ENCODE measurements at regions not wholly inside any gene's neighbourhood (a gene's known extent, or its start where the extent isn't known, plus 50 kb on each side); places are given as distances from the start of the nearest gene placed in this dataset.
A peak's percentile ranks its signal among the peaks of the same experiment; 100 is the strongest.

DNA sequence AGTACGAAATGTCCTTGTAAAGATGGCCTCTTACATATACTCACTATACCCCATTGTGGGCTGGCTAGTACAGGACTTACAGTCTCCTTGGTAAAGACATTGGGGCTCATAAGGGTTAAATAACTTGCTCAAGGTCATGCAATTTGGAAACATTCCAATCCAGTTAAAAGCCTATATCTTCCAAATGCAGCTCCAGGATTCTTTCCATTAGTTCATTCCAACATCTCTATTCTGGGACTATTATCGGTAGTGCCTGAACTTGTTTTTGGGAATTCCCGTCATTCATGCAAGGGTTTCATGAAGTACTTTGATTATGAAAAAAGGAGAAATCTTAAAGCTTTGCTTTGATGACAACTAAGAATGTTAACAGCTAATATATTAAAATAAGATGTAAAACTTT lies 99.2 kb upstream of the SLC8A1 start:
- no CpG with 5 or more reads among the region's 3 CpGs for WGBS (ENCODE audit: extremely low coverage, insufficient coverage, insufficient read length)
- no peaks in the 10 kb centered on the region for H3K9me3 ChIP-seq (ENCODE audit: insufficient read depth, low read depth, low read length)
- H3K27me3 ChIP-seq (ENCODE audit: insufficient read depth, low read length) = no peaks in the 10 kb centered on the region

DNA sequence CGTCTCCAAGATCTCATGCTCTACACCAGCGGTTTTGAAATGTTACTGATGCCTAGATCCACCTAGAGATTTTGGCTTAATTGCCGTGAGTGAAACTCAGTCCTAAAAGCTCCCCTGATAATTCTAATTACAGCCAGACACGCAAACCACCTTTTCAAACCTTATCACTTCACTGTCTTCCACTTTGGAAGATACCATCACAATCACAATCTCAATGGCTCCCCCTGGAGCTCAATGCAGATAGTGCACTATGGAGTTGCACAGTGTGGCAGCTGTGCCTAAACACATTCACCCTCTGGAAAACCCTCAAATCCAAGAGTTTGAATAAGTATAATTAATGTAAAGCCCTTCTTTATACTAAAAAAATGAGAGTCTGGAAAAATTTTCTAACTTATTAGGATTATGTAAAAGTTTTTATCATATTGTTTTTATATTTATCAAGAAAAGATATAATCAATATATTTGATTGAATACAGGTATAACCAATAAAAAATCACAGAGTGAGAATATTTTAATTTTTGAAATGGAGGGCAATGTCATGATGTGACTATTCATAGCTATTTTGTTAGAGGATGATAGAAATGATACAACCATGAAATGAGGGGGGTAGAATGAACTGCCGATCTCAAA lies 102.9 kb upstream of the SLC8A1 start:
- Histone ChIP-seq H3K79me1 (ENCODE audit: low read length) (peaks cover 4% of the 10 kb centered on the region), H3K27ac (ENCODE audit: low read depth, low read length) (no peak overlapping the region), H3K14ac (ENCODE audit: low read length) (no peak overlapping the region), H3K4ac (ENCODE audit: low read depth, low read length) (no peak overlapping the region), H3K9ac (ENCODE audit: low read length) (no peak overlapping the region), H4K8ac (ENCODE audit: low read depth, low read length) (no peak overlapping the region), H4K91ac (ENCODE audit: low read depth, low read length) (no peak overlapping the region), H3K9me3 (ENCODE audit: insufficient read depth, low read depth, low read length) (no peaks in the 10 kb centered on the region), H2AK5ac (ENCODE audit: low read length) (no peak overlapping the region), H2BK5ac (ENCODE audit: low read depth, low read length, poor library complexity) (no peak overlapping the region), H2BK120ac (ENCODE audit: insufficient read depth, low read length, poor library complexity) (peak overlapping the region; percentile 5), H3K23ac (ENCODE audit: low read length) (no peak overlapping the region), H3K18ac (ENCODE audit: low read length) (no peak overlapping the region), H3K4me2 (ENCODE audit: low read length) (no peak overlapping the region), H3K27me3 (ENCODE audit: insufficient read depth, low read length) (no peaks in the 10 kb centered on the region), H2AFZ (ENCODE audit: insufficient read depth, low read length, poor library complexity) (no peak overlapping the region), H3K4me1 (ENCODE audit: control insufficient read depth in 1 of 2, insufficient read depth in 2 of 2, low read length in 2 of 2) (peaks cover 0 to 3% of the 10 kb centered on the region in 2 experiments), H3K36me3 (ENCODE audit: control insufficient read depth in 1 of 2, insufficient read depth in 2 of 2, low read length in 2 of 2) (no peaks in the 10 kb centered on the region), H3K79me2 (ENCODE audit: control insufficient read depth, insufficient read depth, low read length, poor library complexity) (no peaks in the 10 kb centered on the region), H2BK12ac (ENCODE audit: low read length) (no peak overlapping the region), H4K12ac (ENCODE audit: low read depth, low read length) (no peak overlapping the region), H3K4me3 (ENCODE audit: low read depth, low read length) (no peak overlapping the region)
- peak; percentile 74 to 92 for DNase-seq
- WGBS (ENCODE audit: extremely low coverage, insufficient coverage, insufficient read length) = no CpG with 5 or more reads among the region's 5 CpGs

More for the DNA sequence above, 99.2 kb upstream of the SLC8A1 start:
- Histone ChIP-seq H3K14ac (ENCODE audit: low read length) (no peak overlapping the region), H3K4me2 (ENCODE audit: low read length) (no peak overlapping the region), H3K4ac (ENCODE audit: low read depth, low read length) (no peak overlapping the region), H3K18ac (ENCODE audit: low read length) (no peak overlapping the region), H3K4me3 (ENCODE audit: low read depth, low read length) (no peak overlapping the region), H3K9ac (ENCODE audit: low read length) (no peak overlapping the region), H2AK5ac (ENCODE audit: low read length) (no peak overlapping the region), H2AFZ (ENCODE audit: insufficient read depth, low read length, poor library complexity) (no peak overlapping the region), H2BK12ac (ENCODE audit: low read length) (peak overlapping the region; percentile 96), H4K12ac (ENCODE audit: low read depth, low read length) (no peak overlapping the region), H3K27ac (ENCODE audit: low read depth, low read length) (peak overlapping the region; percentile 76), H2BK120ac (ENCODE audit: insufficient read depth, low read length, poor library complexity) (no peak overlapping the region), H4K8ac (ENCODE audit: low read depth, low read length) (peak overlapping the region; percentile 70), H3K23ac (ENCODE audit: low read length) (no peak overlapping the region), H3K79me1 (ENCODE audit: low read length) (peaks cover 4% of the 10 kb centered on the region), H2BK5ac (ENCODE audit: low read depth, low read length, poor library complexity) (peak overlapping the region; percentile 95), H3K4me1 (ENCODE audit: control insufficient read depth in 1 of 2, insufficient read depth in 2 of 2, low read length in 2 of 2) (peaks cover 0 to 3% of the 10 kb centered on the region in 2 experiments), H3K36me3 (ENCODE audit: control insufficient read depth in 1 of 2, insufficient read depth in 2 of 2, low read length in 2 of 2) (no peaks in the 10 kb centered on the region), H3K79me2 (ENCODE audit: control insufficient read depth, insufficient read depth, low read length, poor library complexity) (no peaks in the 10 kb centered on the region), H4K91ac (ENCODE audit: low read depth, low read length) (peak overlapping the region; percentile 89)
- DNase-seq = no peak

GRCh38 chr2:40556293-40556692 lies 104.4 kb upstream of the SLC8A1 start:
- no peaks in the 10 kb centered on the region for H3K27me3 ChIP-seq (ENCODE audit: insufficient read depth, low read length)
- no peak overlapping the region for H4K12ac ChIP-seq (ENCODE audit: low read depth, low read length)
- no peak overlapping the region for H2BK12ac ChIP-seq (ENCODE audit: low read length)
- no peak overlapping the region for H4K8ac ChIP-seq (ENCODE audit: low read depth, low read length)
- H3K18ac ChIP-seq (ENCODE audit: low read length) = no peak overlapping the region
- no CpG with 5 or more reads among the region's 2 CpGs for WGBS (ENCODE audit: extremely low coverage, insufficient coverage, insufficient read length)
- H3K23ac ChIP-seq (ENCODE audit: low read length) = no peak overlapping the region
- H2BK120ac ChIP-seq (ENCODE audit: insufficient read depth, low read length, poor library complexity) = no peak overlapping the region
- no peak overlapping the region for H3K9ac ChIP-seq (ENCODE audit: low read length)
- no peak overlapping the region for H2AK5ac ChIP-seq (ENCODE audit: low read length)
- no peaks in the 10 kb centered on the region for H3K4me1 ChIP-seq (ENCODE audit: control insufficient read depth in 1 of 2, insufficient read depth in 2 of 2, low read length in 2 of 2)
- no peaks in the 10 kb centered on the region for H3K9me3 ChIP-seq (ENCODE audit: insufficient read depth, low read depth, low read length)
- H3K4me3 ChIP-seq (ENCODE audit: low read depth, low read length) = no peak overlapping the region
- no peak overlapping the region for H3K4ac ChIP-seq (ENCODE audit: low read depth, low read length)
- peaks cover 2% of the 10 kb centered on the region for H3K79me1 ChIP-seq (ENCODE audit: low read length)
- no peaks in the 10 kb centered on the region for H3K79me2 ChIP-seq (ENCODE audit: control insufficient read depth, insufficient read depth, low read length, poor library complexity)
- DNase-seq = no peak
- H2BK5ac ChIP-seq (ENCODE audit: low read depth, low read length, poor library complexity) = no peak overlapping the region
- H3K4me2 ChIP-seq (ENCODE audit: low read length) = no peak overlapping the region
- H3K36me3 ChIP-seq (ENCODE audit: control insufficient read depth in 1 of 2, insufficient read depth in 2 of 2, low read length in 2 of 2) = no peaks in the 10 kb centered on the region
- H3K27ac ChIP-seq (ENCODE audit: low read depth, low read length) = no peak overlapping the region
- H4K91ac ChIP-seq (ENCODE audit: low read depth, low read length) = no peak overlapping the region
- no peak overlapping the region for H2AFZ ChIP-seq (ENCODE audit: insufficient read depth, low read length, poor library complexity)
- no peak overlapping the region for H3K14ac ChIP-seq (ENCODE audit: low read length)

GRCh38 chr2:40556739-40557138 lies 104.8 kb upstream of the SLC8A1 start:
- Histone ChIP-seq H4K12ac (ENCODE audit: low read depth, low read length) (no peak overlapping the region), H3K14ac (ENCODE audit: low read length) (no peak overlapping the region), H4K8ac (ENCODE audit: low read depth, low read length) (no peak overlapping the region), H2BK120ac (ENCODE audit: insufficient read depth, low read length, poor library complexity) (no peak overlapping the region), H2BK12ac (ENCODE audit: low read length) (no peak overlapping the region), H3K9ac (ENCODE audit: low read length) (no peak overlapping the region), H3K4me2 (ENCODE audit: low read length) (no peak overlapping the region), H3K79me1 (ENCODE audit: low read length) (peaks cover 2% of the 10 kb centered on the region), H3K18ac (ENCODE audit: low read length) (no peak overlapping the region), H2BK5ac (ENCODE audit: low read depth, low read length, poor library complexity) (no peak overlapping the region), H4K91ac (ENCODE audit: low read depth, low read length) (no peak overlapping the region), H2AK5ac (ENCODE audit: low read length) (no peak overlapping the region), H3K23ac (ENCODE audit: low read length) (no peak overlapping the region), H3K27me3 (ENCODE audit: insufficient read depth, low read length) (no peaks in the 10 kb centered on the region), H3K4ac (ENCODE audit: low read depth, low read length) (no peak overlapping the region), H3K4me3 (ENCODE audit: low read depth, low read length) (no peak overlapping the region), H3K4me1 (ENCODE audit: control insufficient read depth in 1 of 2, insufficient read depth in 2 of 2, low read length in 2 of 2) (no peaks in the 10 kb centered on the region), H3K27ac (ENCODE audit: low read depth, low read length) (no peak overlapping the region), H3K9me3 (ENCODE audit: insufficient read depth, low read depth, low read length) (no peaks in the 10 kb centered on the region), H3K36me3 (ENCODE audit: control insufficient read depth in 1 of 2, insufficient read depth in 2 of 2, low read length in 2 of 2) (no peaks in the 10 kb centered on the region), H3K79me2 (ENCODE audit: control insufficient read depth, insufficient read depth, low read length, poor library complexity) (no peaks in the 10 kb centered on the region), H2AFZ (ENCODE audit: insufficient read depth, low read length, poor library complexity) (no peak overlapping the region)
- no peak for DNase-seq
- WGBS (ENCODE audit: extremely low coverage, insufficient coverage, insufficient read length) = no CpG with 5 or more reads among the region's 6 CpGs

Measured in trophoblast cell (in vitro differentiated cells and primary cell).